SJSA1 (cell line): ENCODE measurements at regions not wholly inside any gene's neighbourhood (a gene's known extent, or its start where the extent isn't known, plus 50 kb on each side); places are given as distances from the start of the nearest gene placed in this dataset.

Source experiments
- DNase-seq, 2 experiments: peaks; one replicate each; pipeline ENCODE4 v3.0.0-alpha.2; 2015 to 2020; ENCODE audit warnings: low spot score in 2 of 2, low read depth in 1 of 2
- H3K27ac ChIP-seq: fragments of 250-450 bp; sonication (Bioruptor Pico); 2 replicates; pipeline ENCODE4 v1.5.1; 2020; ENCODE audit warnings: mild to moderate bottlenecking, moderate library complexity
- H3K27me3 ChIP-seq: fragments of 250-450 bp; sonication (Bioruptor Pico); replicated peaks from 2 replicates; pipeline ENCODE4 v1.5.1; 2020; ENCODE audit warnings: mild to moderate bottlenecking, moderate library complexity
- H3K36me3 ChIP-seq: fragments of 250-450 bp; sonication (Bioruptor Pico); 2 replicates; pipeline ENCODE4 v1.5.1; 2020; ENCODE audit warnings: mild to moderate bottlenecking
- H3K4me1 ChIP-seq: fragments of 250-450 bp; sonication (Bioruptor Pico); replicated peaks from 2 replicates; pipeline ENCODE4 v1.6.1; 2021; ENCODE audit warnings: mild to moderate bottlenecking
- H3K4me3 ChIP-seq: fragments of 250-450 bp; sonication (Bioruptor Pico); 2 replicates; pipeline ENCODE4 v1.5.1; 2020; ENCODE audit warnings: mild to moderate bottlenecking
- H3K9me3 ChIP-seq: fragments of 250-450 bp; sonication (Bioruptor Pico); replicated peaks from 2 replicates; pipeline ENCODE4 v1.5.1; 2020; ENCODE audit warnings: mild to moderate bottlenecking

DNA sequence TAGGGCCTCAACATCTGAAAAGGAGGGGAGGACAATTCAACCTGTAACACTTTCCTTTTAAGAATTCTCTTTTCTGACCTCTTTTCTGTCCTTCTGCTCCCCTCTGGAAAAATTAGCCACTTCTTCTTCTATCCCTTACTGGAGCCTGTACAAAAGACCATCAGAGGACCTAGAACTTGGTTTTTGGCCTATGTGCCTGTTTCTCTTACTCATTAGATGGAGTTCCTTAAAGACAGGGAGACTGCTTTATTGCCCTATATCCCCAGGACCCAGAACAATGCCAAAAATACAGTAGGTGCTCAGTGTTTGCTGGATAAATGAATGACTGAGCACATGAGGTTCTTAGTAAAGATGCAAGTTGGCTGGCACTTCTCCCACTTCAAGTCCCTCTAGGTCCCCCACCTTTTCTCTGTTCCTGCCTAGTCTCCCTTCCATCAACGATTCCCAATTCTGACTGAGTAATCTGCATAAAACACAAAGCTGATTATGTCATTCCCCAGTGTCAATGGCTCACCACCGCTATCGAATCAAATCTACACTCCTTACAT, 114.2 kb downstream of the DDX1 start:
- DNase-seq: no peak
- Histone ChIP-seq H3K36me3 (no peaks in the 10 kb centered on the region), H3K4me1 (no peaks in the 10 kb centered on the region), H3K27me3 (no peaks in the 10 kb centered on the region), H3K27ac (no peak overlapping the region), H3K4me3 (no peak overlapping the region), H3K9me3 (no peaks in the 10 kb centered on the region)

DNA sequence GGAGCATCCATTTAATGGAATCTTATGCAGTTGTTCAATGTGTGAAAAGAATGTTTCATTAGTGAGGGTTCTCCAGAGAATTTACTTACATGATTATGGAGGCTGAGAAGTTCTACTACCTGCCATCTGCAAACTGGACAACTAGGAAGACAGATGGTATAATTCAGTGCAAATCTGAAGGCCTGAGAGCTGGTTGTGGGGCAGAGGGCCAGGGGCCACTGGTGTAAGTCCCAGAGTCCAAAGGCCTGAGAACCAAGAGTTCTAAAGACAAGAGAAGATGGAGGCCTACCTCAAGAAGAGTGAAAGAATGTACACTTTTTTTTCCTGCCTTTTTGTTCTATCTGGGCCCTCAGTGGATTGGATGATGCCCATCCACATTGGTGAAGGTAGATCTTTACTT, 114.8 kb downstream of the DDX1 start:
- no peaks in the 10 kb centered on the region for H3K9me3 ChIP-seq
- H3K27me3 ChIP-seq: no peaks in the 10 kb centered on the region
- no peaks in the 10 kb centered on the region for H3K4me1 ChIP-seq
- DNase-seq: no peak
- no peak overlapping the region for H3K27ac ChIP-seq
- no peak overlapping the region for H3K4me3 ChIP-seq
- H3K36me3 ChIP-seq: no peaks in the 10 kb centered on the region

DNA sequence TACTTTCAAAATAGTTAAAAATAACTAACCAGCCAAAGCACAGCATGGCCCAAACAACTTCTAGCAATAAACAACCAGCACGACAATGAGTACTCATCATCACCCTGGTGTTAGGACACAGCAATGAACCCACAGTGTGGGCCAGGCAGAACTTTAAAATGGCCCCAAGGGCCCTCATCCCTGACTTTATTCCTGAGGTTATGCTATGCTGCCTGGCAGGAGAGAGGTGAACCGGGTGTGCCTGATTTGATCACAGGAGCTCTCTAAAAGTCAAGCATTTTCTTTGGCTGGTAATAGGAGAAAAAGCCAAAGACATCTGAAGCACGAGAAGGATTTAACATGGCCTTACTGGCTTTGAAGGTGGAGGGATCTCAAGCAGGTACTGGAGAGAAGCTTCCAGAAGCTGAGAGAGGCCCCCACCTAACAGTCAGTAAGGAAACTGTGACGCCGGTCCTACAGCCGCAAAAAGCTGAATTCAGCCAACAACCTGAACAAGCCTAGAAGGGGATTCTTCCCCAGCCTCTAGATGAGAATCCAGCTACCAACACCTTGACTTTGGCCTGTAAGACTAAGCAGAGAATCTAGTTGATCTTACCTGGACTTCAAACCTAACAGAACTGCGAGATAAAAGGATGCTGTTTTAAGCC, 115.4 kb downstream of the DDX1 start:
- DNase-seq: no peak

DNA sequence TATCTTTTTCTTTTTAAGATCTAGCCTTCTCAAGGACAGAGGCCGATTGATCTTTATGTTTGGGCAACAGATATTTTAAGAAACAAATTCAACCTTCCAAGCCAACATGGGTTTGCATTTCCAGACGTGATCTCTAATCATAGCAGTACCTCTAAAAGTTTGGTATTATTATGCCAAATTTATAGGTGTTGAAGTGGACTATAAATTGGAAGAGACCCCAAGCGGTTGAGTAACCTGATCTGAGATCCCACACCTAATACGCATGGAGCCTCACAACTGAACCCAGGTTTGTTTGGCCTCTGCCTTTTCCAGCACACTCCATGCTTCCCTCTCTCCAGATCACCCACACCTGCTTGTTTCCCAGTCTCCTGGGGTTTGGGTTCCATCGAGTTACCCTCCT, 116.5 kb downstream of the DDX1 start:
- Histone ChIP-seq H3K27ac (no peak overlapping the region), H3K9me3 (no peaks in the 10 kb centered on the region), H3K4me1 (no peaks in the 10 kb centered on the region), H3K27me3 (no peaks in the 10 kb centered on the region), H3K4me3 (no peak overlapping the region), H3K36me3 (no peaks in the 10 kb centered on the region)
- DNase-seq: no peak

More for the DNA sequence above, 115.4 kb downstream of the DDX1 start:
- Histone ChIP-seq H3K4me1 (no peaks in the 10 kb centered on the region), H3K27me3 (no peaks in the 10 kb centered on the region), H3K27ac (no peak overlapping the region), H3K9me3 (no peaks in the 10 kb centered on the region), H3K4me3 (no peak overlapping the region), H3K36me3 (no peaks in the 10 kb centered on the region)

DNA sequence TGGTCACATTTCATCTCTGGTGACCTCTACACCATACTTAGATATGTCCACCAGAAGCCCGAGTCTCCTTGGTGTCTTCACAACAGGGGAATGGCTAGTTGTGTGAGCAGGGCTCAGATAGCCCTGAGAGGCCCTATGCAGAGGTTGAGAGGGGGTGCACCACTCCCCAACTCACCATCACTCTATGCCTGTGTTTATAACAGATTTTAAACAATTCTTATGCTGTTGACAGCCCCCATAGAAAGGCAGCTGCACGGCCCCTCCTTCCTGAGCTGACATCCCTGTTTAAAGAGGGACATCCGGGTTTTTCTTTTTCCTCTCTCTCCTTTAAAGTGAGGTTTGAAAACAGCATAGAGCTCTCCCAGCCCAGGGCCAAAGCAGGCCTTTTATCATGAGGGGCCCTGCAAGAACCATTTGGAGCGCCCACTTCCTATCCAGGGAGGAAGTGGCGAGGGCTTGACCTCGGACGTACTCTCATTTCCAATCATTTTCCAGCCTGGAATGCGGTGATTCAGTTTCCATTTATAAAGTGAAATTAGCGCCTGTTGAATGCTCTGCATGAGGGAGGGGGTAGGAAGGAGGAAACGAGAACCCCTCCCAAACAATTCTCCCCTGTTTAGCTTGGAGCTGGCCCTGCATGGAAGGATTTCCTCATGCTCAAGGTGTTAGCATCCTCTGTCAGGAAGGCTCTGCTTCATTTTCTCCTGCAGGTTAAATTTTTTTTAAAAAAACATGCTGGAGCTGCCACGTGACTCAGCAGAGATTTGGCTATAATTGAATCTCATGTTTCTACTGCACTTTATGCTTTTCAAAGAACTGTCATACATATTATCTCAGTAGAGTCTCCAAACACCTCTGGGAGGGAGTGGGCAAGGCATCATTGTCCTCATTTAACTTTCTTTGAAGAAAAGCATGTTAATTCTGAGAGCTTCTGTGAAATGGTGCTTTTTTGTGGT, 117.5 kb downstream of the DDX1 start:
- no peaks in the 10 kb centered on the region for H3K9me3 ChIP-seq
- no peaks in the 10 kb centered on the region for H3K4me1 ChIP-seq
- H3K27ac ChIP-seq: no peak overlapping the region
- H3K36me3 ChIP-seq: no peaks in the 10 kb centered on the region
- H3K4me3 ChIP-seq: no peak overlapping the region
- no peak for DNase-seq
- H3K27me3 ChIP-seq: no peaks in the 10 kb centered on the region

DNA sequence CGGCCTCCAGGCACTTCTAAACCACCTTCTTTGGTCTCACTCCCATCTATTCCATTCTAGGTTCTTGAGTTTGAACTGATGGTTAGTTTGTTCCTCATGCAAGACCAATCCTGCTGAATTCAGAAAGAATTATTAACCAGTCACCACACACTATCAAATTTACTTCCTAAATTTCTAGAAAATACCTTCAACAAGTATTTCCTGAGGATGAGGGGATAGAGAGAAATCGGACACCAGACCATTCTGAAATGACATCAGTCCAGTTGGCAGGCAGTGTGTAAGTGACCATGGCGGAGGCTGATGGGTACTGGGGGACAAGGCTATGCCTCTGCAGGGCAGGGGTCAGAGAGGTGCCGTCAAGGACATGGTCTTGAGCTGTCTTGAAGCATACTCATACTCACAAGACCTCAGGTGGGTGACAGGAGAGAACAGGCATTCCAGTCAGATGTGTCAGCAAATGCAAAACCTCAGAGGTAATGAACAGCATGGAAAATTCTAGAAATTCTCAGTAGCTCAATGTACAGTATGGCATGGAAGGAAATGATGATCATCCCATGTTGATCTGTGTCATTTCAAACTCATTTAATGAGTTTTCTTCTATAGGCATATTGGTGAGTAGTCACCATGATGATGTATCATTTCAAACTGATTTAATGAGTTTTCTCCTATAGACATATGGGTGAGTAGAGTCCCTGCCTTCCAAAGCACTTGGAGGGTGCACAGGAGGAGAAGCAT, 119.6 kb downstream of the DDX1 start:
- Histone ChIP-seq H3K27me3 (no peaks in the 10 kb centered on the region), H3K36me3 (no peaks in the 10 kb centered on the region), H3K4me3 (no peak overlapping the region), H3K27ac (no peak overlapping the region), H3K9me3 (no peaks in the 10 kb centered on the region), H3K4me1 (no peaks in the 10 kb centered on the region)
- DNase-seq: no peak

DNA sequence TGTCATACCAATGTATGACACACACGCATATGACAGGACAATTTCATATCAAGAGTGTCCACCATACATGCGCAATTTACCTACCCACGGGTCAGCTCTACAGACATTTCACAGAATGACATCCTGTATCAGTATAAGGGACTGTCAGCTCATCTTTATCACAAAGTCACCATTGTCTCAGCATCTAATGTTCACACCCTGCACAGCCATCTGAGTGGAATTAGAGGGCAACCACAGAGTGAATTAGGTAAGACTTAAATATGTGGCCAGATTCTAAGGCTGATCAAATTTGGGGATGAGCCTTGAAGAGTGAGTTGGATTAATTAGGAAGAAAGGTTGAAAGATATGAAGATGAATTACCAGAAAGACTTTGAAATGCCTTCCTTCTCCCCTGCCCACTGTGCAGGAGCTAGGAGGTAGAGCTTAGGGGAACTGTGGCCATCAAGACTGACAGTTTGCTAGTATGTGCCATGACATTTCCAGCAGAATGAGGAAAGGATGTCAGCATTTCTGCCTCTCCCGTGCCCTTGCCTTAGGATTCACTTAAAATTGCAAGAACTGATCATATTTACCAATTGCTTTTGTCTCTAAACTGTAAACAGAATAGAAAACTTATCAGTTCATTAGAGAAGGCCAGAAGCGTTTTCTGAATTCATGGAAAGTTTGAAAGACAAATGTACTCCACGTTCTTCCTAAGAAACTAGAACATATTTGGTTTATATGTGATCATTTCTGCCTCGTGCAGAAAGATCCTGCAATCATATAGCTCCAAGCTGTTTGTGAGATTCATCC, 121.1 kb downstream of the DDX1 start:
- DNase-seq: no peak
- H3K4me1 ChIP-seq: no peaks in the 10 kb centered on the region
- no peaks in the 10 kb centered on the region for H3K9me3 ChIP-seq
- H3K4me3 ChIP-seq: no peak overlapping the region
- H3K36me3 ChIP-seq: no peaks in the 10 kb centered on the region
- no peaks in the 10 kb centered on the region for H3K27me3 ChIP-seq
- H3K27ac ChIP-seq: no peak overlapping the region

DNA sequence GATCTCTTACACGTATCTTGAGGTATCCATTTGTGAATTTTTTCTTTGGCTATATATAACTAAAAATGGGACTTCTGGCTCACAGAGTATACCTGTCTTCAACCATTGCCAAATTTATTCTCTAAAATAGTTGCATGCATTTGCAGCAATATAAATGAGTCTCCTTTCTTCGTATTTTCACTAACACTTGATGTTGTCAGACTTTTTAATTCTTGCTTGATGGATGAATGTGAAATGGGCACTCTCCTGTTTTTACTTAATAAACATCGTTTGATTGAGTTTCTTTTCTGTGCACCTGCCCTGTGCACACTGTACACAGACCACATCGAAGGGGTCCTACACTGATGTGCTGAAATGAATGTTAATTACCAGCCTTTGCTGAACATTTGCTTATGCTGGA, 121.8 kb downstream of the DDX1 start:
- H3K9me3 ChIP-seq: no peaks in the 10 kb centered on the region
- H3K27ac ChIP-seq: no peak overlapping the region
- no peak overlapping the region for H3K4me3 ChIP-seq
- H3K4me1 ChIP-seq: no peaks in the 10 kb centered on the region
- no peak for DNase-seq
- H3K36me3 ChIP-seq: no peaks in the 10 kb centered on the region
- H3K27me3 ChIP-seq: no peaks in the 10 kb centered on the region

DNA sequence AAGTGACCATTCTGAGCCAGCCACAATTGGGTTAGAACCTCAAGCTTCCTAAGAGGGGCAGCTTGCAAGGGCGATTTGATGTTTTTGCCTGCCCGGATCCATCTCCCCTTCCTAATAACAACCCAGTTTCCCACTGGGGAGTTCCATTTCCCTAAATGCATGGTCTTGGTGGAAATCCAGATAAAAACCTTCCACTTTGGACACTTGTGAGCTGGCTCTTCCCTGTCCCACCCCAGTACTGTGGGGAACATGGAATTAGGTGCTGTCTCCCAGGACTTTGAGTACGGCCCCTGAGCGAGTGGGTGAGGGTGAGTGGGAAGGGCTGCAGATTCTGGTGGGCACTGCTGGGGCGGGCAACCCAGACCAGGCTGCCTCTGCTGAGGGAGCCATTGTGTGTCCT, 122.3 kb downstream of the DDX1 start:
- Histone ChIP-seq H3K27me3 (no peaks in the 10 kb centered on the region), H3K27ac (no peak overlapping the region), H3K4me1 (no peaks in the 10 kb centered on the region), H3K36me3 (no peaks in the 10 kb centered on the region), H3K9me3 (no peaks in the 10 kb centered on the region), H3K4me3 (no peak overlapping the region)
- DNase-seq: no peak

DNA sequence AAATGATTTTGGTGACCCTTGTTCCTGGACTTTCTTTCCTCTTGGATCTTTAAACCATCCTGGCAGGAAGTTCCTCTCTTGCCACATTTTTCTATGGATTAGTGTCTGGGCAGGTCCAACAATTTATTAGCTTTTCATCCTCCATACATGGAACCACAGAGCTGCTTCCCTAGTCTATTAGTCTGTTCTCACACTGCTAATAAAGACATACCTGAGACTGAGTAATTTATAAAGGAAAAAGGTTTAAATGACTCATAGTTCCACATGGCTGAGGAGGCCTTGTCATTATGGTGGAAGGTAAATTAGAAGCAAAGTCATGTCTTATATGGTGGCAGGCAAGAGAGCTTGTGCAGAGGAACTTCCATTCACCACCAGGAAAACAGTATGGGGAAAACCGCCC, 122.9 kb downstream of the DDX1 start:
- H3K4me3 ChIP-seq: no peak overlapping the region
- no peak for DNase-seq
- H3K4me1 ChIP-seq: no peaks in the 10 kb centered on the region
- H3K27me3 ChIP-seq: no peaks in the 10 kb centered on the region
- no peak overlapping the region for H3K27ac ChIP-seq
- no peaks in the 10 kb centered on the region for H3K36me3 ChIP-seq
- no peaks in the 10 kb centered on the region for H3K9me3 ChIP-seq

DNA sequence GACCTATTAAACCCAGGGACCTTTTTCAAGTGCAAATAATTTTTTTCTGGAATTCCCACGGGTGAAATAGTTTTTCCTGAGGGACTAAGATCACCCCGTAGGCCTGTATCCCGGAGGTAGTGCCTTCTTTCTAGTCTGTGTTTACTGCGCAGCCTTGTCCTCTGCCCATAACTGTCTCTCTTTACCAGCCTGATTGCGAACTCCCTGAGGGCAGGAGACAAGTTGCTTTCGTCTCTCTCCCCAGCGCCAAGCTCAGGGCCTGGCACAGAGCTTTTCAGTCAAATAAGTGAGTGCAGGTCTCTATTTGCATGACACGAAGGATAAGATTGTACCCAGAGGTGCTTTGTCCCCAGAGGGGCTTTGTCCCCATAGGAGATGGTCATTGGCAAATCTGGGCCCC, 123.9 kb downstream of the DDX1 start:
- no peaks in the 10 kb centered on the region for H3K36me3 ChIP-seq
- no peak overlapping the region for H3K4me3 ChIP-seq
- no peak overlapping the region for H3K27ac ChIP-seq
- no peaks in the 10 kb centered on the region for H3K9me3 ChIP-seq
- no peaks in the 10 kb centered on the region for H3K4me1 ChIP-seq
- DNase-seq: no peak
- H3K27me3 ChIP-seq: no peaks in the 10 kb centered on the region

DNA sequence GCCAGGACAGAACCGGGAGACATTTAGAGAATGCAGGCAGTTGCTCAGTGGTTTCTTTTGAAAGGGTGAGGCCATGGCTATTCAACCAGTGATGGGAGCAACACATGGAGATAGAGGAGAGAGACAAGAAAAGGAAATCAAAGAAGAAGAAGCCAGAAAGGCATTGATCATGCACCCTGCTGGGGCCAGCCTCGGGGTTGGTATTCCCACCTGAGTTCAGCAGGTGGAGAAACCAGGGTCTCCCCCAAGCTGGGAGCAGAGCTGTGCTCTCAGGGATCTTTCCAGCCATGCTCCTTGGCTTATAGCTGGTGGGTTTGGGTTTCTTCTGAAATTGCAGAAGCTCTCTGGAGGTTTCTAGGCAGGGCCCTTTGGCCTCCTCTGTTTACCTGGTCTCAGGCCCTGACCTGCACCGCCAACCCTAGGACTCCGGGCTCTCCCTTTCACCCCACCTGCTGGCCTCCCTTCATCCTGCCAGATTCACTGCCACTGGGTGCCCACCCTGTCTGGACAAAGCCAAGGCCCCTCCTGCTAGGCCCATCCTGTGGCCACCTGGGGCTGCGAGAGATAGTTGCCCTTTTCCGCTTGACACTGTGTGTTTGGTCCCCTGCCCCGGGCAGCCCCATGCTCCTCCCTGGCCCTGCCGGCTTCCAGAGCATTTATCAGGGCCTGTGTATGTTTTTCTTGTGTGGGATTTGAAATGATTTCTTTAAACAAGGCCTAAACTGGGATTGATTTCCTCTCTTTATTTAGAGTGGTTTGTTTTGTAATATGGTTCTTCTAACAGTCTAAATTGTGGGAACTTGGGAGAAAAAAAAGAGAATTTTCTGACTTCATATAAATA, 126.7 kb downstream of the DDX1 start:
- Histone ChIP-seq H3K4me1 (no peaks in the 10 kb centered on the region), H3K9me3 (no peaks in the 10 kb centered on the region), H3K36me3 (no peaks in the 10 kb centered on the region), H3K27me3 (no peaks in the 10 kb centered on the region), H3K4me3 (no peak overlapping the region), H3K27ac (no peak overlapping the region)
- no peak for DNase-seq
